ENCODE measurements at regions not wholly inside any gene's neighbourhood (a gene's known extent, or its start where the extent isn't known, plus 50 kb on each side); places are given as distances from the start of the nearest gene placed in this dataset.

DNA sequence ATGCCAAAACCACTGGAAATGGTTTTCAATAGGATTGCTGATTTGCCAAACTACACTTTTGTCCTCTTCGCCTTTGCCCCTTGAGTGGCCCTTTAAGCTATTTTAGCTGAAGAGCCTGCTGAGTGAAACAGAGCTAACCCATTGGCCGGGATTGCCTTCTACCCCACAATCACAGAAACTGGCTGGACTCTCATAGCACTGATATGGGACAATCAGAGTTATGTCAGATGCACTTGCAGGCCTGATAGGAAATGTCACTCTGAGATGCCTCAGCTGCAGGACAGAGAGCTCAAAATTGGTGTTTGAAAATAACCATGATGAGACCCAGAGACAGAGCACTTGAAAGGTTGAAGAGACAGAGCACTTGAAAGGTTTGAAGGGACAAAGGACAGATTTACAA lies 354.4 kb downstream of the BRINP2 start:
- TF ChIP-seq POLR2A (IDR thresholded peaks at IDR 0.05) (no peak), EP300 (IDR thresholded peaks at IDR 0.05) (no peak)
- TF ChIP-seq, protein P1, sequence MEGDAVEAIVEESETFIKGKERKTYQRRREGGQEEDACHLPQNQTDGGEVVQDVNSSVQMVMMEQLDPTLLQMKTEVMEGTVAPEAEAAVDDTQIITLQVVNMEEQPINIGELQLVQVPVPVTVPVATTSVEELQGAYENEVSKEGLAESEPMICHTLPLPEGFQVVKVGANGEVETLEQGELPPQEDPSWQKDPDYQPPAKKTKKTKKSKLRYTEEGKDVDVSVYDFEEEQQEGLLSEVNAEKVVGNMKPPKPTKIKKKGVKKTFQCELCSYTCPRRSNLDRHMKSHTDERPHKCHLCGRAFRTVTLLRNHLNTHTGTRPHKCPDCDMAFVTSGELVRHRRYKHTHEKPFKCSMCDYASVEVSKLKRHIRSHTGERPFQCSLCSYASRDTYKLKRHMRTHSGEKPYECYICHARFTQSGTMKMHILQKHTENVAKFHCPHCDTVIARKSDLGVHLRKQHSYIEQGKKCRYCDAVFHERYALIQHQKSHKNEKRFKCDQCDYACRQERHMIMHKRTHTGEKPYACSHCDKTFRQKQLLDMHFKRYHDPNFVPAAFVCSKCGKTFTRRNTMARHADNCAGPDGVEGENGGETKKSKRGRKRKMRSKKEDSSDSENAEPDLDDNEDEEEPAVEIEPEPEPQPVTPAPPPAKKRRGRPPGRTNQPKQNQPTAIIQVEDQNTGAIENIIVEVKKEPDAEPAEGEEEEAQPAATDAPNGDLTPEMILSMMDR (IDR thresholded peaks at IDR 0.05): no peak

All from tibial nerve (tissue), 4 donors.